ENCODE measurements at regions not wholly inside any gene's neighbourhood (a gene's known extent, or its start where the extent isn't known, plus 50 kb on each side); places are given as distances from the start of the nearest gene placed in this dataset.
"Not testable (repeated sequence)": the region's sequence is repeated elsewhere in the genome, so short reads cannot be mapped to it uniquely, and the experiment has no call there.

DNA sequence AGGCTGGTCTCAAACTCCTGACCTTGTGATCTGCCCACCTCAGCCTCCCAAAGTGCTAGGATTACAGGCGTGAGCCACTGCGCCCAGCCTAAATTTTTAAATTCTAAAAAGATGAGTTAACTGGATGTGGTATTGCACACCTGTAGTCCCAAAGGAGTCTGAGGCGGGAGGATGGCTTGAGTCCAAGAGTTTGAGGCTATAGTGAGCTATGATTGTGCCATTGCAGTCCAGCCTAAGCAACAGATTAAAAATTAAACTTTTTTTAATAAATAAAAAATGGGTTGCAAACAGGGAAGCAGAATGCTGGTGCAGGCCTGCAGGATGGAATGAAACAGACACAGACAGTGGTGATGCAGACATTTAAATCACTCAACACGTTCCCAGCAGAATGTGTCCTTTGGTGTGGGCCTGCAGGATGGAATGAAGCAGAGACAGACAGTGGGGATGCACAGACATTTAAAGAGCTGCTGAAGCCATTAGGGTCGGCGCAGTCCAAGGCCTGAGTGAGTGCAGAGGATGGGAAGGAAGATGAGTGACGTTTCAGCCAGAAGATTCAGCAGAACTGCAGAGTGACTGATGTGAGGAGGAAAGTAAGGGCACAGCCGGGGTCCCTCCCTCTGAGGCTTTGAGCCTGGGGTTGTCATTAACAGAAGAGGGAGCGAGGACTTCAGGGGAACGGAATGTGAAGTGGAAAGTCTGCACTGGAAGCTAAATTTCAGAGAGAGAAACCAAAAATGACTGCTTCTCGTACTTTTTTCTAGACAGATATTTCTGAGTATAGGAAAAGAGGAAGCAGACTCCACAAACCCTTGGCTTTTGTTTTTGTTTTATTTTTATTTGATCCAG, 117.5 kb downstream of the RIN2 start:
- no peak for DNase-seq

DNA sequence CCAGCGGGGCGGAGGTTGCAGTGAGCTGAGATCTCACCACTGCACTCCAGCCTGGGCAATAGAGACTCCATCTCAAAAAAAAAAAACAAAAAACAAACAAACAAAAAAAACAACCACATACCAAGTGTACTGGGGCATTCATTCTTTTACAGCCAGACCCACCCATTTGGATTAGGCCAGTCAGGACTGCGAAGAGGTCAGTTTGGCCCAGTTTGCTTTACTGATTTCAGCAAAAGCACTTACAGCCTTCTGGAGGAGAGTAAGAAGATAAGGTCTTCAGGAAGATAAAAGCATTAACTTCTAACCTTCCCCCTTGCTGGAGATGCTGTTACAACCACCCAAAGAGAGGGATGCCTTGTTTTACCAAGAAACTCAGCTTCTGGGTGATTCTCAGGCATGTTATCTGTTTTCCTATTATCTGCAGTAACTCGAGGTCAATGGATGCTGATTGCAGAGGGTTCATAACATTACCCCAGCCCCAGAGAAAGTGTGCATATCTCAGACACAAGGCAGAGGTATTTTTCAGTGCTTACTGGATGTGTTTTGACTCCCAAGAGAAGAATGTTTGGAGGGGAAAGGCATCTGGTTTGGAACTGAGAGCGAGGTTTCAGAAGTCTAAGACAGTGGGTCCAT, 118.9 kb downstream of the RIN2 start:
- DNase-seq = no peak

- DNase-seq = not testable (repeated sequence)
These were observed 121.8 kb downstream of the RIN2 start for GRCh38 chr20:19879874-19880255.

- DNase-seq = no peak
These were observed 122.4 kb downstream of the RIN2 start for GRCh38 chr20:19880256-19881079.

DNA sequence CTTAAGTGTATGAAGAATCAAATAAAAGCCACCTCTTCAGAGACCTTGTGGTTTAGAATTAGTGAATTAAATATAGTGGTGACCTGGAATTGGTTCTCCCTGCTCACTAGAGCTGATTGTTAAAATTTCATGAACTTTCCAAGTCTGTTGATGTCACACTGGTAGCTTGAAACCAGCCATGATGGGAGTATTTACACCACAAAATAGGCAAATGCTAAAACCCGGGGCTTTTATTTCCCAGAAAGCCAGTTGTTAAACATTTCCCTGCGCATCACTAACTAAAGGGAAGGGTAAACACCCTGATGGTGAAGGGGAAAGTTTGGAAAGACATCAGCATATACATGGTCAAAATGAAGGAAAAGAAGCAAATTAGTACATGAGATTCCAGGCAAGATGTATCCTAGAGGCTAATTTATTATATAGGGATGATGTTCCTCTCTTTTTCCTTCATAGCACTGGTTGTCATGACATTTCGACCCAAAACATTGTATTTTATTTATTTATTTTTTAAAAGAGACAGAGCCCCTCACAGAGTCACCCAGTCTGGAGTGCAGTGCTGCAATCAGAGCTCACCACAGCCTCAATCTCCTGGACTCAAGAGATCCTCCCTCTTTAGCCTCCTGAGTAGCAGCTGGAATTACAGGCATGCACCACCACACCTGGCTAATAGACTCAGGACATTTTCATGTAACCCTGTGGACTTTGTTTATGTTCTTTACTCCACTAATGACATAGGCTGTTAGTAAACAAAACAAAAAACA, 123.2 kb downstream of the RIN2 start:
- no peak for DNase-seq

- DNase-seq = no peak
These were observed 123.9 kb downstream of the RIN2 start for GRCh38 chr20:19881990-19882389.

- DNase-seq = no peak
These were observed 124.4 kb downstream of the RIN2 start for GRCh38 chr20:19882446-19882845.

- no peak for DNase-seq
These were observed 125.4 kb downstream of the RIN2 start for GRCh38 chr20:19883501-19883900.

- no peak for DNase-seq
These were observed 127.5 kb downstream of the RIN2 start for GRCh38 chr20:19885594-19885938.

GRCh38 chr20:19885939-19886660, 128.0 kb downstream of the RIN2 start:
- no peak for DNase-seq

DNA sequence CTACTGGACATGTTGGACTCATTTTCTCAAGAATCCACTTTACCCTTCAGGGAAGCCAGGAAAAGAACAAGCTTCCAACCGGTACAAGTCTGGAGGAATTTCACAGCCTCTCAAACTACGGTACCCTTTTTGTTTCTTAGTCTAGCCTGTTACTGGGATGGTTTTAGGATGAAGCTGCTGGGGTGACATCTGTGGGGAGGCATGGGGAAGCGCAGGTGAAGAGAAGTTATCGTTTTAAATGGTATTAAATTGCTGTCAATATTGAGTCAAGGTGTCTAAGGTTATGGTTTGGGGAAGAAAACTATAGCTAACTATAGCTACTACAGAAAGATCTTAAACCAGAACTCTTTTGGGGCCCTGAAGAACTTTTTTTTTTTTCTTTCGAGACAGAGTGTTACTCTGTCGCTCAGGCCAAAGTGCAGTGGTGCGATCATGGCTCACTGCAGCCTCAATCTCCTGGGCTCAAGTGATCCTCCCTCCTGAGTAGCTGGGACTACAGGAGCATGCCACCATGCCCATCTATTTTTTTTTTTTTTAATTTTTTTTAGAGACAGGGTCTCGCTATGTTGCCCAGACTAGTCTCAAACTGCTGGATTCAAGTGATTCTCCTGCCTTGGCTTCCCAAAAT, 128.7 kb downstream of the RIN2 start:
- DNase-seq = no peak

- DNase-seq = no peak
These were observed 129.4 kb upstream of the NAA20 start for GRCh38 chr20:19887556-19888268.

DNA sequence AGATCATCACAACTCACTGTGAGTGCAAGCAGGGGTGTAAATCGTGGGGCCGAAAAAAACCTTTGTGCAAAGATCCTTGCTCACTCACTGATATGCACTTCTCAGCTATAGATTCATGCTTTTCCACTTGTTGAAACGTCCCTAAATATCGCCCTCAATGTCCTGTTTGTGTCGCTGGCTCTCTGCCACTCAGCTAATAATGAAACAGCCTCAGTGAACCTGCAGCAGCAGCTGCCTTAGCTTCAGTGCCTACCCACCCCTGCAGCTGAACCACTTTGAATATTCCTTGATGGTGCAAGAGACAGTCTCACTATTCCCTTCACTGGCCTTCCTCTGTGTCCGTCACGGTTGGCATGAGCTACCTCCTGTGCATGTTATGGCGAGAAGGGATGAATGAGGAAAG, 128.9 kb upstream of the NAA20 start:
- no peak for DNase-seq

GRCh38 chr20:19889011-19889953, 127.9 kb upstream of the NAA20 start:
- DNase-seq = no peak

GRCh38 chr20:19890445-19891051, 126.6 kb upstream of the NAA20 start:
- DNase-seq = no peak

- no peak for DNase-seq
These were observed 123.8 kb upstream of the NAA20 start for GRCh38 chr20:19893356-19893755.

- no peak for DNase-seq
These were observed 121.4 kb upstream of the NAA20 start for GRCh38 chr20:19895761-19896160.

DNA sequence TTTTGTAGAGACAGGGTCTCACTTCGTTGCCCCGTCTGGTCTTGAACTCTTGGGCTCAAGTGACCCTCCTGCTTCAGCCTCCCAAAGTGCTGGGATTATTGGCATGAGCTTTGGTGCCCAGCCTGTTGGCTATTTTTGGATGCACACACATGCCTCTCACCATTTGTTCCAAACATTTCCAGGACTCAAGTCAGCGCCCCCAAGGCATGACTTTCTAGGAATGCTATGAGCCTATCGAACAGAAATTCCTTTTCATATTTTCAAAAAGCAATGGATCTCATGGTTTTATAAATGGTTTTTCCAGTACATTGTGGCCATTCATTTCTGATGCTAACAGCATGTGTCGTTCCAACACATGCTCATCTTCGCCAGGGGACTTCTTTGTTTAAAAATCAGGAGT, 119.3 kb upstream of the NAA20 start:
- no peak for DNase-seq

DNA sequence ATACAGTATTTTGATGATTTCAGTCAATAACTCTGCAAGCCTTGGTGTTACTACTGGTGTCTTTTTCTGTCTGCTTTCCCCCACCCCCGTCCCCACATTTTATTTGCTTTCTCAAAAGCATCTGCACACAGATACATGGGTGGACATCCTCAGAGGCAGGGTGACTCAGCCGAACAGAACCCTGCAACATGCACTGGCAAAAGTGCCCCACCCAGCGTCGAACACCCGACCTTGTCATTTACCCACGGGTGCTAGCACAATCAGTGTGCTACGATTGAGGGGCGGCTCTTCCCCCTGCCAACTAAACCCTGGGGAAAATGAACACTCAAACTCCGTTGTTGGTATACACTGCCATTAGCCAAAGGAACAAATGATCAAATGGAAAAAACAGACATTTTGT, 115.9 kb upstream of the NAA20 start:
- DNase-seq = no peak
